Chondrocyte (in vitro differentiated cells): ENCODE measurements at regions not wholly inside any gene's neighbourhood (a gene's known extent, or its start where the extent isn't known, plus 50 kb on each side); places are given as distances from the start of the nearest gene placed in this dataset.
"Not testable (repeated sequence)": the region's sequence is repeated elsewhere in the genome, so short reads cannot be mapped to it uniquely, and the experiment has no call there.

Experiments used
- DNase-seq: peaks from one replicate; pipeline ENCODE4 v3.0.0; 2021; ENCODE audit warnings: mixed read lengths, low spot score
- H3K27ac Mint-ChIP-seq: one replicate; pipeline ENCODE4 v1.8.0; 2021; ENCODE audit warnings: mild to moderate bottlenecking, moderate library complexity, mixed read lengths; ENCODE audit not compliant: unreplicated experiment
- H3K27me3 Mint-ChIP-seq: 2 replicates; pipeline ENCODE4 v1.8.0; 2021; ENCODE audit warnings: low read depth, mixed read lengths
- H3K36me3 Mint-ChIP-seq: 2 replicates; pipeline ENCODE4 v1.8.0; 2021; ENCODE audit warnings: low read depth, mixed read lengths
- H3K4me1 Mint-ChIP-seq: 2 replicates; pipeline ENCODE4 v1.8.0; 2021; ENCODE audit warnings: low read depth, mild to moderate bottlenecking, mixed read lengths
- H3K4me3 Mint-ChIP-seq: one replicate; pipeline ENCODE4 v1.8.0; 2021; ENCODE audit warnings: mild to moderate bottlenecking, moderate library complexity, mixed read lengths; ENCODE audit not compliant: unreplicated experiment
- H3K9me3 Mint-ChIP-seq: 2 replicates; pipeline ENCODE4 v1.8.0; 2021; ENCODE audit warnings: low read depth, mixed read lengths
- CTCF ChIP-seq: fragments of 200-600 bp; sonication (generic); IDR thresholded peaks from 2 replicates; pipeline ENCODE4 v1.5.0; 2021; ENCODE audit warnings: antibody characterized with exemption, mild to moderate bottlenecking, moderate library complexity

GRCh38 chr7:118945911-118946682 lies 721.6 kb downstream of the ANKRD7 start:
- DNase-seq = no peak
- H3K4me3 Mint-ChIP-seq = no peak overlapping the region
- TF ChIP-seq CTCF = no peak
- no peak overlapping the region for H3K27ac Mint-ChIP-seq
- H3K9me3 Mint-ChIP-seq = no peaks in the 10 kb centered on the region
- no peaks in the 10 kb centered on the region for H3K27me3 Mint-ChIP-seq
- no peaks in the 10 kb centered on the region for H3K36me3 Mint-ChIP-seq
- no peaks in the 10 kb centered on the region for H3K4me1 Mint-ChIP-seq

DNA sequence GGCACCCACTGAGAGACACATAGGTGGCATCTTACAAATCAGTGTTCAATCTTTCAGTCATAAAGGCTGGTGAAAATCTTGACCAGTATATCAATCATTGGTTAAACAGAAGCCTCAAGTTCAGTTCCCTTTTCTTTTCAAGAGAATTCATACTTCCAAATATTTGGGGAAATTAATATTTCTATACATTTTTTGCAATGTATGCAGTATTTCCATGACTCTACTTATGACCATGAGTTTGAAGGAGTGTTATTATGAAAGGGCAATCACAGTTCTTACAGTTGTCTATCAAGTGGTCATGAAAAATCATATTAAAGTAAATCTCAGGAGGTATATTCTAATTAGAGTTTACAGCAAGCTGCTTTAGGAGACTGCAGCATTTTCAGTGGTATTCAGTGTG lies 724.0 kb downstream of the ANKRD7 start:
- no peak overlapping the region for H3K4me3 Mint-ChIP-seq
- TF ChIP-seq CTCF = no peak
- H3K4me1 Mint-ChIP-seq = no peaks in the 10 kb centered on the region
- H3K27ac Mint-ChIP-seq = no peak overlapping the region
- no peak for DNase-seq
- peaks cover 14% of the 10 kb centered on the region for H3K9me3 Mint-ChIP-seq
- H3K36me3 Mint-ChIP-seq = peaks cover 3% of the 10 kb centered on the region
- H3K27me3 Mint-ChIP-seq = no peaks in the 10 kb centered on the region

GRCh38 chr7:118949031-118949430 lies 724.5 kb downstream of the ANKRD7 start:
- Mint-ChIP-seq H3K4me3 (no peak overlapping the region), H3K27me3 (no peaks in the 10 kb centered on the region), H3K4me1 (no peaks in the 10 kb centered on the region), H3K27ac (no peak overlapping the region), H3K9me3 (peaks cover 14% of the 10 kb centered on the region), H3K36me3 (peaks cover 3% of the 10 kb centered on the region)
- no peak for TF ChIP-seq CTCF
- DNase-seq = no peak

DNA sequence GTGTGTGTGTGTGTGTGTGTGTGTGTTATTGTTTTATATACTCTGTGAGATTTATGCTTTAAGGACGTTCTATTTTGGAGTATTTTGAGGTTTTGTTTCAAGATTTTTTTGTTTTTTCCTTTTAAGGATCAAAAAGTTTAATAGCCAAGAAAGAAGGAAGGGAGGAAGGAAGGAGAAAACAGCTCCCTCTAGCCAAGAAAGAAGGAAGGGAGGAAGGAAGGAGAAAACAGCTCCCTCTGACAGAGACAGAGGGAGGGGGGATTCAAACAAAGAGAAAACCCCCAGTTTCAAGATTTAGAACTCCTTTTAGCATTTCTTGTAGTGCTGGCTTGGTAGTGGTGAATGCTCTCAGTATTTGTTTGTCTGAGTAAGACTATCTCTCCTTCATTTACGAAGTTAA lies 731.8 kb downstream of the ANKRD7 start:
- H3K27me3 Mint-ChIP-seq, DNase-seq, H3K4me1 Mint-ChIP-seq, H3K36me3 Mint-ChIP-seq, H3K4me3 Mint-ChIP-seq, H3K27ac Mint-ChIP-seq: not testable (repeated sequence)
- peaks cover 12% of the 10 kb centered on the region for H3K9me3 Mint-ChIP-seq
- TF ChIP-seq CTCF = peak; percentile 8

GRCh38 chr7:118969370-118969769 lies 744.9 kb downstream of the ANKRD7 start:
- DNase-seq = no peak
- Mint-ChIP-seq H3K4me1 (no peaks in the 10 kb centered on the region), H3K9me3 (no peaks in the 10 kb centered on the region), H3K27ac (no peak overlapping the region), H3K36me3 (no peaks in the 10 kb centered on the region), H3K27me3 (no peaks in the 10 kb centered on the region), H3K4me3 (no peak overlapping the region)
- TF ChIP-seq CTCF = no peak
